ENCODE measurements at regions not wholly inside any gene's neighbourhood (a gene's known extent, or its start where the extent isn't known, plus 50 kb on each side); places are given as distances from the start of the nearest gene placed in this dataset.
"Not testable (repeated sequence)": the region's sequence is repeated elsewhere in the genome, so short reads cannot be mapped to it uniquely, and the experiment has no call there.

DNA sequence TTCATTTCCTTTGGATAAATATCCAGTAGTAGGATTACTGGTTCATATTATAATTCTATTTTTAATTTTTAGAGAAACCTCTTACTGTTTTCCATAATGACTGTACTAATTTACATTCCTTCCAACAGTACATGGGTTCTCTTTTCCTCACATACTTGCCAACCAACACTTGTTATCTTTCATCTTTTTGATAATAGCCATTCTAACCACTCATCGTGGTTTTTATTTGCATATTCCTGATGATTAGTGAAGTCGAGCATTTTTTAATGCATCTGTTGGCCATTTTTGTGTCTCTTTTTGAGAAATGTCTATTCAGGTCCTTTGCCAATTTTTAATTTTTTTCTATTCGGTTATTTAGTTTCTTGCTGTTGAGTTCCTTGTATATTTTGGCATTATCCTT is 457.7 kb upstream of the PDE3A start:
- DNase-seq = no peak
- intact Hi-C loops (cut with DNase I) = loop anchor here in 1 of 2 donors (10.0 kb wide), 1 partner anchor 304 kb away; no protein-coding TSS in a partner anchor
- no peak for ATAC-seq

DNA sequence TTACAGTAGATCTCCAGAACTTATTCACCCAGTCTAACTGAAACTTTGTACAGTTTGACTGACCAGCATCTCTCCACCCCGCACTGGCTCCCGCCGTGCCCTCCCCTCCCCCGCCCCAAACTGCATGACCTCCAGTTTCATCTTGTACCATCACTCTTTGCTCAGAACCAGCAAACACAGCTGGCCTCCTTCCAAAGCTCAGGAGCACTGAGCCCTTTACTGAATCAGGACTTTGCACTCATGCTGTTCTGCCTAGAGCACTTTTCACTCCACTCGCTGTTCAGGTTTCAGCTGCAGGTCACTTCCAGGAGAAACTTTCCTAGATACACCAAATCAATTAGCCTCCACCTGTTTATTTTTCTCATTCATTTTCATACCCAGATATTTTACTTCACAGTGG is 455.3 kb upstream of the PDE3A start:
- intact Hi-C loops (cut with DNase I) = loop anchor here in 1 of 2 donors (10.0 kb wide), 1 partner anchor 302 kb away; no protein-coding TSS in a partner anchor
- ATAC-seq = no peak
- peak; percentile 21 for DNase-seq

DNA sequence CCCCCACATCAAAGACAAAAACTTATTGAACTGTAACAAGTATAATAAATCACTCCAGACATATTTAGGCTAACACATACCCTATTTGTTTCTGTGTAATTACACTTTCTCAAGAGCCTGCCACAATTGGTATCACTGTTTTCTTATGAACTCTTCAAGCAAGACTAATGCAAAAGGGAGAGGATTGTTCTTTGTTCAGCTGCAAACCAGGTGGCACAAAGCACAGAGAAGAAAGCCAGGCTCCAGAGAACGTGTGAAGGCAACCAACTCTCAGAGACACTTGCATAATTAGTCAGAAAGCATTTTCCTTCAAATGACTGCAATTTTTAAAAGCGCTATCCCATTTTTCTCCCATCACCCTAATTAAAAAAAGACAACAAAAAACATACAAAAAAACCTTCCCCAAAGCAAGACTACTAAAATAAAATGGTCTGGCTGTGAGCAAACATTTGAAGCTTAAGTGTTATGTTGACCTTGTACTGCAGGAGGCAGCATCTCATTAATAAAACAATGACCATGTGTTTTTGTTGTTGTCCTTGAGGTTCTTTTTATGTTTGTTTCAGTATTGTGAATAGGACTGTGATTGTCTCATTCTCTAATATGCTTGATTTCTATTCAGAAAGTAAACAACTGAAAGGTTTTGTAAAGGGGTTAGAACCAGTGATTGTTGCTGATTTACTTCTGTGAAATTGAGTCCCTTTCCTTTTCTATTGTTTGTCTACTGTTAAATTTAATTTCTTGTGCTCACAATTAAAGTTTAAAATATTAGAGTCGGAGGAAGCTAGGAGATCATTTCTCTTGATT is 452.7 kb upstream of the PDE3A start:
- DNase-seq (no peak), ATAC-seq (peak; percentile 61 to 68)
- intact Hi-C loops (cut with DNase I) = loop anchor here in 1 of 2 donors (5.0 to 10.0 kb wide), 3 partner anchors 82 to 457 kb away; no protein-coding TSS in a partner anchor

DNA sequence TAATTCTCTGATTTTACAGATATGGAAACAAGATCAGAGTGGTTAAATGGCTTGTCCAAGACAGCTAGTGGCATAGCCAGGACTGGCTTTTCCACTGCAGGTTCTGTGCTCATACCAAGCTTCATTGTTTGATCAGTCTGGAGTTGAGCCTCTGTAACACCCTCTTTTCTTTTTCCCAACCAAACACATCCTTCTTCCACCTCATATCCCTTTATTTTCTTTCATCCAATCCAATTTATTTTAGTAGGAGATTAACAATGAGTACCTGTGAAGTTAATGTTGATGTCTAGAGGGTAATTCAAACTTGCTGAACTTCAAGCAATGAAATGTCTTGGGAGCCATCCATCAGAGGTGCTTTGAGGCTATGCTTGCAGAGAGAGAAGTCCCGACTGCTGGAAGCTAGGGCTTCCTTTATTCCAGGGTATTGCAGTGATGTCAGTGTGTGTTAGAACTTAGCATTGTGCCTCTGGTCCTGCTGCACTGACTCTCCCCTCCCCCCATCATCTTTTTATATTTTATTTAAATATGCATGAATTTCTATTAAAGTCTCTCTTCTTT is 452.1 kb upstream of the PDE3A start:
- DNase-seq (no peak), ATAC-seq (no peak)
- intact Hi-C loops (cut with DNase I) = loop anchor here in 1 of 2 donors (5.0 to 10.0 kb wide), 3 partner anchors 81 to 456 kb away; no protein-coding TSS in a partner anchor

DNA sequence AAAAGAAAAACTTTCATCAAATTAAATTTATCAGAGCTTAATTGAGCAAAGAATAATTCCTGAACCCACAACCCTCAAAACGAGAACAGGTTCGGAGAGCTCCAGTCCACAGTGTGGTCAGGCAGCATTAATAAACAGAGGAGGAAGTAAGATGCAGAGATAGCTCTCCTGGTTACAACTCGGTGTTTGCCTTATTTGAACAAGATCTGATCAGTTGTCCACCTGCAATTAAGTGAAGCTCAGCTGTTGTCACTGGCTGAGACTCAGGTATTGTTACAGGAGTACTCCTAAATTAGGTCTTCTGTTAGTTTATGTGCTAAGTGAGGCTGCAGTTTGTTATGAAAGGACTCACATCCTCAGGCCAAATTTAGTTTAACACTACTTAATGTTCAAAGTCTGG is 451.4 kb upstream of the PDE3A start:
- intact Hi-C loops (cut with DNase I) = loop anchor here in 1 of 2 donors (5.0 to 10.0 kb wide), 3 partner anchors 80 to 455 kb away; no protein-coding TSS in a partner anchor
- ATAC-seq (no peak), DNase-seq (no peak)

DNA sequence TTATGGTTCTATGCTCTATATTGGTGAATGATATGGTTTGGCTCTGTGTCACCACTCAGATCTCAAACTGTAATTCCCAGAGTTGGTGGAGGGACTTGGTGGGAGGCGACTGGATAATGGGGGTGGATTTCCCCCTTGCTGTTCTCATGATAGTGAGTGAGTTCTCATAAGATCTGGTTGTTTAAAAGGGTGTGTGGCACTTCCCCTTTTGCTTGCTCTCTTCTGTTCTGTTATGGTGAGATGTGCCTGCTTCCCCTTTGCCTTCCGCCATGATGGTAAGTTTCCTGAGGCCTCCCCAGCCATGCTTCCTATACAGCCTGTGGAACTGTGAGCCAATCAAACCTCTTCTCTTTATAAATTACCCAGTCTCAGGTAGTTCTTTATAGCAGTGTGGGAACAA is 446.6 kb upstream of the PDE3A start:
- intact Hi-C loops (cut with DNase I) = not testable (repeated sequence)

DNA sequence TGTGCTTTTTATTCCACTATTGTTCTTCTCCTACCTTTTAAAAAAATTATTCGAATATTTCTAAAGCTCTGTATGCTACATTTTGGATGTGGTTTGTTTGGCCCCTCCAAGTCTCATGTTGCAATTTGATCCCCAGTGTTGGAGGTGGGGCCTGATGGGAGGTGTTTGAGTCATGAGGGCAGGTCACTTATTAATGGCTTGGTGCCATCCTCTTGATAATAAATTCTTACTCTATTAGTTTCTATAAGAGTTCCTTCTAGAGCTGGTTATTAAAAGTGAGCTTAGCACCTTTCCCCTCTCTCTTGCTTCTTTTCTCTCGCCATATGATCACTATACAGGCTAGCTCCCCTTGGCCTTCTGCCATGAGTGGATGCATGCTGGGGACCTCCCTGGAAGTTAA is 445.6 kb upstream of the PDE3A start:
- ATAC-seq = no peak
- DNase-seq = no peak
- intact Hi-C loops (cut with DNase I) = no loop called here

More for the DNA sequence above, 446.6 kb upstream of the PDE3A start:
- DNase-seq, ATAC-seq: not testable (repeated sequence)

DNA sequence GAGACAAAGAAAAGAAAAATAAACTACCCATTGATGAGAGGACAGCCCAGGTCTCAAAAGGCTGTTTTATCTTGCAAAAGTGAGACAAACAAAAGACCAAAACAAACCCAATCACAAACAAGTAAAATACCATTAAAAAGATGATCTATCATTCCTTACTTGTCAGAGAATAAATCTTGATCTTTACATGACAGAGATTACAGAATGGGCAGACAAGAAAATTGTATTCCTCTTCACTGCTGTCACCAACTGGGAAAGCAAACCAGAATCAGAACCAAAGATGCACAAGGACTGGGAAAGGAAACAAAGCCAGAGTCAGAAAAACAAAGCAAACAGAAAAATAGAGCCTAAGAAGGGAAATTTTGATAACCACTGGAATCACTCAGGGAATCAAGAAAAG is 444.0 kb upstream of the PDE3A start:
- DNase-seq (no peak), ATAC-seq (no peak)
- intact Hi-C loops (cut with DNase I) = no loop called here

DNA sequence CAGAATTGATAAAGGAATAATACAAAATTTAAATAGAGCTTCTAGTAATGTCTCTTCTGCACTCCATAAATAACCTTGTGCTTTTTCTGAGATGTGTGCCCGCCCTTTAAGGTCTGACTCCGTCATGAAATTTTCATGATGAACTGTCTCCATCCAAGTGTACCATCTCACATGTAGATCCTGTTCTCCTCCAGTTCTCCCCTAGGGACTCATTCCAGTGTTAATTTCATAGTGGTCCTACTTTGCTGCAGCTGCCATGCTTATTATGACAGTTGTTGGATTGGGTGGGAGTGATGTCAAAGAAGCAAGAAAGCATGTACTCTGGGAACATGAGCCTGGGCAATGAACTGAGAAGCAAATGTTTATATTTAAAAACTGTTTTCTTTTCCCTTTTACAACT is 442.5 kb upstream of the PDE3A start:
- intact Hi-C loops (cut with DNase I) = no loop called here
- no peak for DNase-seq
- no peak for ATAC-seq

DNA sequence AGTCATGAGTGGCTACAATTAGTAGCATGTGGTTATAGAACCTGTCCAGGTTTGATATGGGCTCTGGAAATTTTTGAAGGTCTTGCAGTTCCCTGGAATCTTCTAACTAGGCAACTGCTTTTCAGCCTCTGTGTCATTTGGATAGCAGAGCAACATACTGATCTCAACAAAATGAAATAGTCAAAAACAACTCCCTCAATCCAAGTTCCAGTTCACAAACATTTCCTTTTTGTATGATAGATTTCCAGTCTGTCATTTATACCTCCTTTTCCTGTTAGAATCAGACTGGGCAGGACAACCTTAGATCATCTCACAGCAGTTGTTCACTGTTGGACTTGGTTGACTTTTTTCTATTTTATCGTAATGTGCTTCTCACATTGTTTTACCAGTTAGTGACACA is 442.1 kb upstream of the PDE3A start:
- intact Hi-C loops (cut with DNase I) = no loop called here
- no peak for DNase-seq
- ATAC-seq = no peak

DNA sequence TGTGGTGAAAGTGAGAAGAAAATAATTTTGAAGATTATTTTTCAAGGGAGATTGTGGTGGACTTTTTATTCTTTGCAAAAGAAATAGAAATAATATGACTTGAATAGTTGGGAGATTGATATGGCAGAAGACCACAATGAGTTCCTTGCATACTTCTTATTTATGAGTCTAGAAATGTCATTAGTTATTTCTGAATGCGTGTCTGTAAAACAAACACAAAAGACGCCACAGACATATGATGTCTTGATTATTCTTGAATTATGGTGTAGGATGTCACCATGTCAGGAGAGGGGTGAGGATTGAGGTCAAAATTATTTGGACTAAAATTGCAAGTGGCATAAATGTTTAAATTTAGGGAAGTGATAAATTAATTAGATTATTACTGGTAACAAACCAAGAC is 440.7 kb upstream of the PDE3A start:
- no peak for DNase-seq
- intact Hi-C loops (cut with DNase I) = no loop called here
- ATAC-seq = no peak

DNA sequence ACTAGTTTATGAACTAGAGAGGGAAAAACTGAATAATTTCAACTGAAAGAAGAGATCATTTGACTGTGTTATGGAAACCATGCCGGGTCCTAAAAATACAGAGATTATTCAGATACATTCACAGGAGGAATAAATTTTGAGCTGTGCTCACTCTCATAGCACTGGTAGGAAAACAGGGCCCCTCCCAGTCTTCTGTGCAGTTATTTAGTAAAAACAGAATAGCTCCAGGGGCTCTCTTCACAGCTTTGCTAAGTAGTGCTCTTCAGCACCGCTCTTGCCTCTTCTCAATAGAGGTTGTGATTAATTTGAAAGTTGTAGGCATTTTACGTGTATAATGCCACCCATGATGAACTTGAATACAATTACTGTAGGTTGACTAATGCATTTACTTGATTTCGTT is 435.9 kb upstream of the PDE3A start:
- DNase-seq (no peak), ATAC-seq (no peak)
- intact Hi-C loops (cut with DNase I) = no loop called here

DNA sequence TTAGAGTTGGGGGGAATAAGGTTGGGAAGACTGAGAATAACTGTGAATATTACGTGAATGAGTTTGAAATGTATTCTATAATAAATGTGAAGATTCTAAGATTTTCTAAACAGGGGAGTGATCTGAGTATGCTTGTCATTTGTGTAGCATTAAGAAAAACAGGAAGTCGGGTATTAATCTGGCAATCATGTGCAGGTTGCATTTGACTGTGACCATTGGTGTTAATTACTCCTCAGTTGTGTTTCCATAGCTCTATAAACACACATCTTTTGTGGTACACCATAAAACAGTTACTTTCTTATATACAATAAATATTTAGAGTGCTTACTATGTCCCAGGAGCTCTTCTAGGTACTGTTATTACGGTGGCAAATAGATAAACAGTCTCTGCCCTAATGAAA is 434.4 kb upstream of the PDE3A start:
- intact Hi-C loops (cut with DNase I) = no loop called here
- ATAC-seq (no peak), DNase-seq (no peak)

DNA sequence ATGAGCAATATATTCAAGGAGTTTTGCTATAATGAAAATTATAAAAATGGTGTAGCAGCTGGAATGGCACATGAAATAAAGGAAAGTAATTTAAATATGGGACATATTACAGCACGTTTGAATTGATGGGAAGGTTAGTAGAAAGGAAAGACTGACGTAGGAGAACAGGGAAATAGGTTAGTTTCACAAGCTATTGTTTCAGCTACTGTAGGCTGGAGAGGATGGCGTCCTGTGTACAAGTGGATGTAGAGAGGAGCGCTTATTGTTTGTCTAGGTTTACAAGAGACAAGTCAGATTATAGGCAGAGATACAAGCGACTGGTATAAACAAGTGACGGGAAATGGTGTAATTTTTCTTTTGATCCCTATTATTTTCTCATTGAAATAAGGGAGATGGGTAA is 431.2 kb upstream of the PDE3A start:
- intact Hi-C loops (cut with DNase I) = no loop called here
- ATAC-seq (no peak), DNase-seq (no peak)

DNA sequence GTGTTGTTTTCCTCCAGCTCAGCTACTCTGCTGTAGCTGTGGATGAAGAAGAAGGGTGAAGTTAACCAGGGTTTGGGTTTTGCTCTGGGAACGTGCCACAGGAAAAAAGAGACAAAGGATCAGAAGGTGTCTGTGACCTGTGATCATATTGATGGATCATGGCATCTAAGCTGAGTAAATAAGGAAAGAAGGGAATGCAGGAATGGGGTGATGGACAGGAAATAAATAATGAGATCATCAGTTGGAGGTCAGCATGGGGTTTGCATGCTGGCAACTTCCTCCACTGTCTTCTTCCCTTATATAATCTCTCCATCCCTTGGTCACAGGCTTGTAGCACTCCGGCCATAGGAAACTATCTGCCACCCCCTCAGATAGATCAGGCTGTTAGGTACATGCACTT is 430.3 kb upstream of the PDE3A start:
- DNase-seq = no peak
- intact Hi-C loops (cut with DNase I) = no loop called here
- no peak for ATAC-seq

DNA sequence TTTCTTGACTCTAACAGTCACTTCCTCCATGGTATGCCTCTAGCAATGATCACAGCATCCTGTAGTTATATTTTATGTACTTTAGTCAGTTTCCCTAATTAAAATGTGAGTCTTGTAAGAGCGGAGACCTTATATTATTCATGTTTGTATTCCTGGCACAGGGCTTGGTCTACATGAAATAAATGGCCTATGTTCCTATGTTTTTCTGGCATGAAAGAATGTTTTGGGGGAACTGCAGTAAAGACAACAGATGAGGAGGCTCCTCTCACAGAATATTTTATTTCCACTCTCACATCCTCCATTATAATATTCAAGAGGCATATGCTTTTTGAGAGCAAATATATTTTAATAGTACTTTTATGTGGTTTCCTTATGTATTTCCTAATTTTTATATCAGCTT is 429.8 kb upstream of the PDE3A start:
- DNase-seq = no peak

DNA sequence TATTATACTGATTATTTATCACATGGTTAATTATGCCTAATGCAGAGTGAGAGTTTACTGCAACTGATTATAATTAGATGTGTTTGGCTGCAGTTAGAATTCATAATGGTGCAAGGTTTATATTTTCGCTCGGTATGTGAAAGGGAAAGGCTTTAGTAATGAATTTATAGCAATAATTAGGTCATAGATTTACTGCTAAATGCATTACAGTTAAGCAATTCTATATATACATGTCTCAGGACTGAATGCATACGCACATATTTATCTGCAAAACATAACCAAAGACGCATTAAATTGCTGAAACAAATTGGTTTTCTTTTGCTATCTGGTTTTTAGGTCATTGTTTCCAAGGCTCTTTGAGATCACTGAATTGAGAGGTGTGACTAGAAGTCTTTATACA is 428.1 kb upstream of the PDE3A start:
- ATAC-seq (no peak), DNase-seq (no peak)
- intact Hi-C loops (cut with DNase I) = no loop called here

More for the DNA sequence above, 429.8 kb upstream of the PDE3A start:
- intact Hi-C loops (cut with DNase I) = no loop called here
- ATAC-seq = no peak

DNA sequence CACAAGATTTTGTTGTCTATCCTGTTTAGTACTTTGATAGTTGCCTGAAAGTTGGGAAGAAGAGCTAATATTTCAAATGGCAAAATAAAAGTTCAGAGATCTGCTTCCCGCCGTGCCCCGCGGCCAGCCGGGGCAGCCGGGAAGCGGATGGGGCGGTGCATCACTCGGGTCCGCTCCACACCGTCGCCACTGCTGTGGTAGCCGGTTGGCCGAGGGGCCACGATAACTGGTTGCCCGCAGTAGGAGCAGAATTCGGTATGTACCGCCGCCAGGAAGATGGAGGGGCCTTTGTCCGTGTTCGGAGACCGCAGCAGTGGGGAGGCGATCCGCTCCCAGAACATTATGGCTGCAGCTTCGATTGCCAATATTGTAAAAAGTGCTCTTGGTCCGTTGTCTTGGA is 427.2 kb upstream of the PDE3A start:
- ATAC-seq = no peak
- intact Hi-C loops (cut with DNase I) = no loop called here

DNA sequence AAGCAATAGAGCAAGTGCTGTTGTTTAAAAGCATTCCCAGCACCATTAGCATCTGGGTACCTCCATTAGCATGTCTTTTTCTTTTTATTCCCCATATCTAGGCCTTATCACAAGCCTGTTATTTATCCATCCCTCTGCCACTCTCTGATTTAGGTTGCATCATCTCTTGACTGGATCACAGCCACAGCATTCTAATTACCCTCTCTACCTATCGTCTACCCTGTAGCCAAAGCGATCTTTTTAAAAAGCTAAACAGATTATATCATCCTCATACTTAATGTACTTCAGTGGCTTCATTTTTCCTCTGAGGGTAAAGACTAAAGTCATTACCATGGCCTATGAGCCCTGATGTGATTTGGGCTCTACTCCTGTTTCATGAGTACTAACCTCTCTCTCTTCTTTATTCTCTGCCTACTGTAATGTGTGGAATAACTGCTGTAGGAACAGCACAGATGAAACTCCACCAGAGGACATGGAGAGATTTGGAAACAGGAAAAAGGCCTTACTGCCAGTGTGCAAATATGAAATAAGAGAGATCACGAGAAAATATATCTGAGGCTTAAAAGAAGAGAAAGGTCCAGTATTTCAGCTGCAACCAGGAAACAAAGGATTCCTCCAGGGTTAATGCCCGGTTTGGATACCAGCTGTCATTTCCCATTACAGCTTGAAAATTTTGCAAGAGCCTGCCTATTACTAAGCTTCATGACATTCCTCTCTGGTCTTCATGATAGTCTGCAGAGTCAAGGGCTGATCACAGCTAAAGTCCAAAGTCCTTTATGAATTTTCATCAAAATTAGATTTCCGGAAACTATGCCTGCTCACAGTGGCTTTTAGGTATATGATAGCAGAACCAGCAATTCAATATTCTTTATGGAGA is 422.5 kb upstream of the PDE3A start:
- DNase-seq (no peak), ATAC-seq (peak; percentile 34 to 70)
- intact Hi-C loops (cut with DNase I) = no loop called here

More for the DNA sequence above, 427.2 kb upstream of the PDE3A start:
- DNase-seq = no peak

DNA sequence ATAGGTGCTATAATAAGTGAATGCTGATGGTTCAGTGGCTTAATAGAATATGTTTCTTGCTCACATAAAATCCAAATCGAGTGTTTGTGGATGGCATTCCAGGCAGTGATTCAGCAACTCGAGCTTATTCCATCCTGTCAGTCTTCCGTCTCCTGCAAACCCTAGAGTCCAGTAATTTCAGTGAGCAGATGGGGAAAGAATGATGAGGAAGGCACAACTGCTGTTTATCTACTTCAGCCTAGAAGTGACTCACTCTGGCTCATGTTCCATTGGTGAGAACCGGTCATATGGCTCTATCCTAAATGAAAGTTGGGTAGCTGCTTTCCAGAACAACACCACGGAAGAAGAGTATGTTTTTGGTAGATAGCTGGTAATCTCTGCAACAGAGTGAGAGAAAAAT is 421.8 kb upstream of the PDE3A start:
- ATAC-seq = peak; percentile 79 to 97
- DNase-seq = no peak
- intact Hi-C loops (cut with DNase I) = no loop called here

Data from left cardiac atrium (tissue), 4 donors.